ENCODE measurements at regions not wholly inside any gene's neighbourhood (a gene's known extent, or its start where the extent isn't known, plus 50 kb on each side); places are given as distances from the start of the nearest gene placed in this dataset.

DNA sequence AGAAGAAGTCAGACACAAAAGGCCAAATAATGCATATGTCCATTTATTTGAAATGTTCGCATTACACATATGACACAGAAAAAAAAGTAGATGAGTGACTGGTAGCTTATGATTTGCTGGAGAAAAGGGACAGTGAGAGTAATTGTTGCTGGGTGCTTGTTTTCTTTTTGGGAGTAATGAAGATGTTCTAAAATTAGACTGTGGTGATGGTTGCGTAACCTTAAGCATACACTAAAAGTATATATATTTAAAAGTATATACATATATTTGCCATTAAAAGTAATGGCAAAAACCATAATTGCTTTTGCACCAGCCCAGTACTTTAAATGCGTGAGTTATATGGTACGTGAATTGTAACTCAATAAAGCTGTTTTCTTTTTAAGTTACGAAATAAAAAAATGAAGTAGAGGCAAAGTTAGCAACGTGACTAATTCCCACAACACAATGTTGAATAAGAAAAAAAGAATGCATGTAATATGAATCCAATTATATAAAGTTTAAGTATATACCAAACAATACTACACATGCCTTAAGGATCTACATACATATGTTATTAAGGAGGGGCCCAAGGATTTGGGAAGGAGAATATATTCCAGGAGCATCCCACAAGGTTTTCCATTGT lies 360.4 kb upstream of the CELF2 start:
- DNase-seq: no peak

DNA sequence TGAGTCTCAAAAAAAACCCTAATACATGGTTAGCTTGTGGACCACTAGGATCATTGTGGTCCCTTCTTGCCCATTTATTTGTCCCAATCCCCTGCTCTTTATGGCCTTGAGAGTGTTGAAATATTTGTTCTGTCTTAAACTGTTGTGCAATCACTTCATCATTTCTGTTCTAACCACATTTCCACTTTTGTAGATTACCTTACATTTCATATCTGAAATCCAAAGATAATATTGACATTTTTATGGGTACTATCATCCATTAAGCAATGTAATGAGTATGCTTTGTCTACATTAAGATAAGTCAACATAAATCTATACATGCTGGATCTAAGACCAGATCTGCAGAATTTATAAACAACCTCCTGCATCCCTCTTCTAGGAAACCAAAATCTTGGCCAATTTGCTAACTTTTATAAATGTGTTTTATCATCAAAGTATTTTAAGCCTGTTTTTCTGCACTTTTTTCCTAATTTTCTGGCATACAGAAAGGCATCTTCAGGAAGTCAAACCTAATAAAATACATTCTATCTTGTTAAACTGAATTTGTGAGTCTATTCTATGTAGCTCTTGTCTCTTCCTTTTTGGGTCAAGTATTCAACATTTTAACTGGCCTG lies 359.4 kb upstream of the CELF2 start:
- DNase-seq: no peak

DNA sequence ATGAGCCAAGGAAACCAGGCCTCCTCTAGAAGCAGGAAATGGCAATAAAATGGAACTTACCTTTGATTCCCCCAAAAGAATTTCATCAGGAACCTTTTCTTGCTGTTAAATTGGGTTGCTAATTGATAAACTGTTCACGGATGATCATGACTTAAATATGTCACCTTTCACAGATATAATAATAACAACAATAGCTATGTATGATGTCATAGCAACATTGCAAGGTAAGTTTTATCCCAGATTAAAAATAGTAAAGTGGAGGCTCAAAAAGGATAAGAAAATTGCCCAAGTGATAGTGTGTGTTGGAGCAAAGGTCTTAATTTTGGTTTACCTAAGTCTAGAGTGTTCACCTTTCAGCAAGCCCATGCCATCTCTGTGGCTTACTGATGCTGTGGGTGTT lies 357.6 kb upstream of the CELF2 start:
- no peak for DNase-seq

DNA sequence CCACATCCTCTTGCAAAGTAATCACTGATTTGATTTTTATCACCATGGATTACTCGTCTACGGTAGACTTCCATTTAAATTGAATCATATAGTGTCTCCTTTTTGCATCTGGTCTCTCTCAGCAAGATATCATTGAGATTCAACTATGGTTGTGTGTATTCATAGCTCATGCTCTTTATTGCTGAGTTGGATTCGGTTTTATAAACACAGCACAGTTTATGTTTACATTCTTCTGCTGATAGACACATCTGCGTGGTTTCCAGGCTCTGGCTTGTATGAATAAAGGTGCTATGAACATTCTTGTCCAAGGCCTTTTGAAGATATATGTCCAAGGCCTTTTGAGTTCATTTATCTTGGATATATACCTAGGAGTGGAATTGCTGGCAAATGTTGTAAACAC lies 356.5 kb upstream of the CELF2 start:
- DNase-seq: no peak

DNA sequence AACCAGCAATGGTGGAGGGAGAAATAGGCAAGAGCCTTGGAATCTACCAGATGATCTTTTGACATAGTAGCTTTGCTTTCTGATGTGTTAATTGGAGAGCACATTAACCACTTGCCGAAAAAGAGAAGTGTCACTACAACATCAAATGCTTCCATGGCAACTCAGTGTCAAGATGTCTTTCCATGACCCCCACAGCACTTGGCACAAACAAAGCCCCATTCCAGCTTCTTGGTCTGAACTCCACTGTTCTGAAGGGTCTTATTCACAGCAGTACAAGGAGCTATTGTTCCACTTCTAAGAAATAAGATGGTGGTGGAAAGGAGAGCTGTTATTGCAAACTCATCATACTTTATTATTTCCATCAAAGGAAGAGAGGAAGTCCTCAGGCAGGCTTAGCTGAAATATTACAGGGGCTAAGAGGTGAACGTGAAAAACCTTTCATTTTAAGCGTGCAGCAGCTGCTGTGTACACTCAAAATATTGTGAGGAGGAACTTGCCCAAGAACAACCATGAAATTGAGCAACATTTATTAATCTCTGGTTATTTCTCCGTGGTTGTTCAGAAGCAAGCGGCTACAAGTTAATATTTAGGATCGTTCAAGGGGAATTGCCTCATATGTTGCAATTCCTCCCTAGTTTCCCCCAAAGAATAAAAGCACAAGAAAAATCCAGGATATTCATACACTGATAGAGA lies 354.8 kb upstream of the CELF2 start:
- DNase-seq: peak in 3 of 51 donors; percentile 1 to 11 (median 7)

DNA sequence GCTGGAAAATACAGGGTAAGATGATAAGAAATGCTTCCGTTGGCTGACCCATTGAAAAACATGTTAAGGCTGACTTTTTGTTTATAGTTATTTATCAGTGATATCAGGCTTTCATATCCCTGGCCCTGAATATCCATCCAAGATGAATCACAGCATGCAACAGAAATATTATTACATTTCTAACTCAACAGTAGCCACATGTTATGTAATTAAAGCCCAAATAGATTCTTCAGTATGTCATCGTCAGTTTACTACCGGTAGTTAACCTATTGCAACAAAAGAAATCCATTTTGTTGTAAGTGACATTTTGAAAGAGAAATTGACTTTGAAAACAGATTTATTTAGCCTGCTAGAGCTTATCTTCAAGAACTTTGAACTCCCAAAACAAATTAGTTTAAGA lies 354.1 kb upstream of the CELF2 start:
- DNase-seq: no peak

DNA sequence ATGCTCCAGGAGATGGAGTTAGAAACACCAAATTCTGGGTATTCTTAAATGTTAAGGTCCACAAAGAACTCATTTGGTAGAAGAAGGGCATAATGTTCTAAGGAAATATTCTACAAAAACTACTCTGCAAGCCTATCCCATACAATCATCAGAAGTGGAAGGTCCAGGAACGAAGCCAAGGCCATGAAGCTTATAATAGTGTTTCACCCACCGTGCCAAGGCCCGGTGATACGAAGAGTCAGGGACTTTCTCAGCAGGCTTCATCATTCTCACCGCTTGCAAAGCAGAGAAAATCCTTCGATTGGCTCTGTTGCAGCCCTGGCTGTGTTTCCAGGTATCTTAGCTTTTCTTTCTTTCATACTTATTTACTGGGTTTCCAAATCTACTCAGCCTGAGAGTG lies 351.9 kb upstream of the CELF2 start:
- peak in 1 of 51 donors; percentile 5 for DNase-seq

DNA sequence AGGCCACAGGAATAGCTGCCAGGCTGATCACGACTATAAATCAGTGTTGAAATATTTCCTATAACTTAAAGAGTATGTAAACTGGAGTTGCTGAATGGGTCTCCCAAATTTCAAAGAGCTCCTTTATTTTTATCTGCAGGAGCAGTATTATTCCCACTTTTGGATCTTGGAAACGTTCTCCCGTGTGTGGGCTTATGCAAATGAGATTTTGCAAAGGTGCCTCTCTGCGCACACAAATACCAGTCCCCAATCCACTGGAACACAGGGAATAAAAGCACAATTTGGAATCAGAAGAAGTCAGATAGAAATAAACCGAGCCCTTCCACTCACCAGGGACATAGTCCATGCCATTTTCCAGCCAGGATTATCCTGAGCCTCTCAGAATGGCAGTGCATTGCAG lies 350.2 kb upstream of the CELF2 start:
- peak in 1 of 51 donors; percentile 28 for DNase-seq

DNA sequence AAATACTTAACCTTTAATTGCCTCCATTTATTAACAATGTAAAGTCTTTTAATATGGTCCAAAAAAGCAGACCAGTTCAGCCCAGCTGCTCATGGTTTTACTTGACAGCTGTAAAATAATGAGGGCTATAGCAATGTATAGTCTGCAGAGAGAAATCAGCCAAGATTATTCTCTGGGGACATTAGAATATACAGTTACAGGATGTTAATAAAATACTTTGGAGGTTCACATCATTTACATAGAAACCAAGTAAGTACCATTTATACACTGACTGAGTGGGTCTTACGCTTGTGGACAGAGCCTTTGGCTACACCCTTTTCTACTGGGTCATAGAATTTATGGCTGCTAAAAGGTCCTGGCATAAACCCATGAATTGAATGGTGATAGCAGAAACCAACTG lies 340.7 kb upstream of the CELF2 start:
- no peak for DNase-seq

DNA sequence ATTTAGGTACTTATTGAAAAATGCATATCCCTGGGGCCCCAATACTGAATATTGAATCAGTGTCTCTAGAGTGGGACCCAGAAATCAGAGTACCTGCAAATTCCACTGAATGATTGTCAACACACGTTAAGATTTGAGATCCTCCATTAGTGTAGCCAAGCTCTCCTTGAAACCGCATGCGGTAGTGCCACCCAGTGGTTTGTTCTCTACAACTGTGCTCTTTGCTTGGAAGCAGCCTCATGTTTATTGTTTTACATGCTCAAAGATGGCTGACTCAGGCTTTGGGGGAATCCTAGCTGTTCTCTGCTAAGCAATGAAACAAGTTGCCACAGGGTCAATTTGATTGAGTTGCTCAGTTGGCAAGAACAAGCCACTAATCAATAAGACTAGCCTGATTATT lies 340.2 kb upstream of the CELF2 start:
- peak in 12 of 51 donors; percentile 4 to 43 (median 18) for DNase-seq

DNA sequence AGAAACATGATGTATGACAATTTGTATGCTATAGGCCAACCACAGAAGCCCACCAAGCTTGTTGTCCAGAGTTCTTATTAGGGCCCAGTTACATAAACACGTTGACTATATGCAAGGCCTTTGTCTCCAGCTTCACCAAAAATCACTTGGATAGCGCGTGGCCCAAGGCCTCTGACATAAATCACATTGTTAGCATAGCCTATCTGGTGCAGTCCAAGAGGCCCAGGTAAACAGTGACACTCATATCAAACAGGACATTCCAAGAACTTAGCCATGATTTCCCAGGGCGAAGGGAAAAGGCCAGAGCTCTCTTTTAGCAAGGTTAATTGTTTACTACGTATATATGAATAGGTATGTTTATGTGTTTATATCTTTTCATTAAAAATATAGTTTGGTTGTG lies 337.2 kb upstream of the CELF2 start:
- DNase-seq: no peak

DNA sequence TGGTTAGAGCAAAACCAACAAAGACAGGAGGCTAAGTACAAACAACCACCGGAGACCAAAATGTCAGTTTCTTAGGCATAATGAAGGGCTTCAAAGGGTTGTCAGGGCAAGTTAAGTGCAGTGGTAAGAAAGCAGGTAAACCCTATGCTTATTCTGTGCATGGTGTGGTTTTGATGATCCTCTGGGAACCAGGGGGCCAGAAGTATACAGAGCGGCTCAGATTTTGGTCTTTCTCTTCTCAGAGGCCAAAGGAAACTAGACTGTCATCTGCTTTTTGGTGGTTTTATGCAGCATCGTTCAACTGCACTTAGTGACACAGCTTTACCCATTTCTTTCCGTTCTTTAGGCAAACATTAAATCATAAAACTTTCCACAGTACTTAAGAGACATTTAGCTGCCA lies 332.7 kb upstream of the CELF2 start:
- no peak for DNase-seq

DNA sequence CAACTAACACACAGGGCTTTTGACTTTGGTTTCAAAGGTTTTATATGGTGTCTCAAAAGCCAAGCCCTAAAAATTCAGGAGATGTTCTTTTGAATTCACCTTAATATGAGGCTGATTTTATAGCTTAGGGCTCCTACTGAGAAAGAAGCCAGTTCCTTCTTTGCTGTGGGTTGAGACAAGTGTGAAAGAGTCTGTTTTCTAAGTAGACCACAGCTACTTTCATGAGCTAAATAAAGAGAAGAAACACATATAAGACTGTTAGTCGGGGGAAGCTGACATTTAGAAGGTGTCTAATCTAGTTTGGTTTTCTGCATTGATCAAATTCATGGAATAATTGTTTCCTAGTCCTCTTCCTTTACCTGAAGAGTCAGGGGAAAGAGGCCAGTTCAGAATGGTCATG lies 332.1 kb upstream of the CELF2 start:
- DNase-seq: no peak

DNA sequence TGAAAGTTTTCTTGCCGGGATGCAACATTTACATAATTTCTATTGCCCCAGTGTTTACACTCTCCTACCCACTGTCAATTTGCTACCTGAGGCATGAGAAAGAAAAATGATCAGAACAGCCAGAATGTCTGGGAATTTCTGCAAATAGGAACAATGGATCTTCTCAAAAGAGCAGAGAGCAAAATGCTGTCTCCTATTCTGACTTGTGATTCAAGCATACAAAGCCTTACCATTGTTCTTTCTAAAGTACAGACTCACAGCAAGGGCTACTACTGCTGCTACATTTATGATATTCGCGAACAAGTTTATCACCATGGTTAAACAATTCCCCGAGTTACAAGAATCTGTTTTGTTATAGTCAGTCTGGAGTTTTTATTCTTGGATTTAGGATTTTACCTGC lies 329.9 kb upstream of the CELF2 start:
- DNase-seq: peak in 1 of 51 donors; percentile 33

DNA sequence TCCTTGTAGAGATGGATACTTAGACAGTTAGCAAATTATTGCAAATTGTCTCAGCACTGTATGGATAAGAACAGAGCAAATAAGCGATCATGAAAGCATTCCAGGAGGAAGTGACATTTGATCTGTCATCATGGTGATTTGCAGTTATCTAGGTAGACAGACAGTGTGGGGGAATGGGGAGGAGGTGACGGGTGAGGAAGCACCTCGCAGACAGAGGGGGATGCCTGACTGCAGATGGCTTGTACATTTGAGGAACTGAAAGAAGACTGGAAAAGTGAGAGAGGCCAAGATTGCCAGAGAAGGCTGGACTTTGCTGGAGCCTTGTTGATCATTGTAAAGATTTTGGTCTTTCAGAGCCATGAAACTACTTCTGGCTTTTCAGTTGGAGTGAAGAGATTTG lies 318.2 kb upstream of the CELF2 start:
- peak in 5 of 51 donors; percentile 1 to 18 (median 4) for DNase-seq

DNA sequence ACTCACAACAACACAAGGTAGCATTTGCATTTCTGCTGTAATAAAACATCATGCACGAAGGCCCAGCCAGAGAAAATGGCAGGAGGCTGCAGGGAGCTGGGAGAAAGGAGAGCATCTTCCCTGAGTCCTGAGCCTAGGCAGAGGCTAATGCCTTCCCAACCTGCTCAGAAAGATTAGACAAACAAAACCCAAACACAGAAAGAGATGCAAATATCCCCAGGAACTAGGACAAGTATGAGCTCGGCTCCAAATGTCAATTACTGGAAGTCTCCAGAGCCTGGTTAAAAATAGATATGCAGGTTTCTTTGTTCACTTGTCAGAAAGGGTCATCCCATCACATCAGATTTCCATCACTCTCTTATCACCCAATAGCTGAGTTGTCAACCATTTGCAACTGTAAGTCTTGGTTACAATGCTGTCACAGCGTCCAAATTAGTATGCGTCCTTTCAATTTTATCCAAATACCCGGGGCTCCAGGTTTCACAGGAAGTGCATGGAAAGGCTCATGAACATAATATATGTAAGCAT lies 316.5 kb upstream of the CELF2 start:
- no peak for DNase-seq

DNA sequence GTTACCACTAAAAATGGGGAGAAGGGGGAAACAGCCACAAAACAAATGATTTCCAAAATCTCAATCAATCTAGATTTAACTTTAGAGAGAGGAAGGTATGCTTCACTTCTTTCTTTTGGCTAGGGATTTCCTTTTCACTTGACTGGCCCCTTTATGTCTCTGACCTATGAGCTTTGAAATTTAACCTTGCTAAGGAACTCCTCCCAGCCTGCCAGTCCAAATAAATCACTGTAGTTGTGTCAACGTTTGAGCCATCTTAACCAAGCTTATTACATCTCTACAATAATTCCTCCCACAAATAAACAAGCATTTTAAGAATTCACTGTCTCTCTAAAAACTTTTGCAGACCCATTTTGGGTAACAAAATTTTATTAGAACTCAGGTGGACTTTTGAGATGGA lies 315.5 kb upstream of the CELF2 start:
- no peak for DNase-seq

DNA sequence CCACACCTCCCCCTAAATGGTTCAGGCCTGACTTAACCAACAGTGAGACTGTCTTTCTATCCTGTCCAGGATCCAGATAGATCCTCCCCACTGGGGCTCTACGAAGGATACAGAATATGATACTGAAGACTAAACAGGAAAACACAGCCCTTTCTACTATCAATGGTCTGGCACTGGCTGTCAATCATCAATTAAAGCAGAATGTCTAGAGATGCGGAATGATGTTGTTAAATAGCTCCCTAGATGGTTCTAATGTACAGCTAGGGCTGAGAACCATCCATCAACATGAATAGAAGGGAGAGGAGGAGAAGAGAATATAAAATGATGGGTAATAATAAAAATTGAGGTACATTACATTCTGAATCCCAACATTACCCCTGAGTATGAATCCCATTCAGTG lies 314.3 kb upstream of the CELF2 start:
- no peak for DNase-seq

DNA sequence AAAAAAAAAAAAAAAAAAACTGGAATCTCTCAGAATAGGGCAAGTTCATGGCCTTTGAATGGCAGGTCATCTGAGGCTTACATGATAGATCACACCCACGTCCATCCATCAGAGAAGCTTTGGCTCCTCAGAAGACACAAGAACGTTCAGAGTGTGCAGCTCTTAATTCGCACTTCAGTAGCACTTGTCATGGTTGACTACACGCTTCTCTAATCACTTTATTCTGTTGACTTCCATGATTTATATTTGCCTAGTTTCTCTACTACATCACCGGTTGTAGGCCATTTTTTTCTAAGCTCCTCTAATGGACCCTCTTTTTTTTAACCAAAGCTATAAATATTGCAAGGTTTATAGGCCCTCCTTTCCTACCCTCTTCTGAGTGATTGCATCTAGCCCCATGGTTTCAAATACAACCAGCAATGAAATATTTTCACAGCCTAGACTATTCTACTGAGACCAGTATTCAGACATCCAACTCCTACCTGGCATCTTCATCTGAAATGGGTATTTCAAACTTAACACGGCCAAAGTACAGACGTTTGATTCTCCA lies 305.4 kb upstream of the CELF2 start:
- no peak for DNase-seq

DNA sequence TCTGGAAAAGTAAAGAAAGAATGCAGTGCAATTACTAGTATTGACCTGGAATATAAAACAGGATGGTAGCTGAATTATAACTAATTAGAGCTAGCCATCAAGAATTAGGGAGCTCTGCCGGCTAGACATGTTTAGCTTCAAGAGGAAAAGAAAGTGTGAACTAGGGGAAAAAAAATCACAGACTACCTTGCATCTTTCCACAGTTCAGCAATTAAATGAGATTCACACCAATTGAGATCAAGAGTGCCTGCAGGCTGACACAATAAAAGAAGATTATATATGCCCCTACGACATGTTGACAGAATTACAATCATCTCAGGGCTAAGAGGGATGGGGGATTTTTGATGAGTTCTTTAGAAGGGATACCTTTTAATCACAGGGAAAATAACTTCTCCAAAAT lies 303.3 kb upstream of the CELF2 start:
- DNase-seq: no peak

DNA sequence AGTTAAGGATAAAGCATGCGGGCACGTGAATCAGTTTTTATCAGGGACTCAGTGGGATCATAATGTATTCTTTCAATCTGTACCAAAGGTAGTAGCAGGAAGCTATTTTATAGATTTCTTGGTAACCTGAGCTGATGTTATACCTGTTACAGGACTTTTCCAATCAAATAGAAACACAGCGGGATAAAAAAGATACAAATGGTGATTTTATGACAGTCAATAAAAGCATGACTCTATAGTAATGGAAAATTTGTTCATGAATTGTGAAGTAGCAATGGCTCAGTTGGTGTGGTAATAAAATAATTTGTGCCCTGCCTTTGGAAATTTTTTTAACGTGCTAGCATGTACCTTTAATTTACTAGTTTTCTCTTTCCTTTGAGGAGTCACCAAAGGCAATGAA lies 300.7 kb upstream of the CELF2 start:
- no peak for DNase-seq

DNA sequence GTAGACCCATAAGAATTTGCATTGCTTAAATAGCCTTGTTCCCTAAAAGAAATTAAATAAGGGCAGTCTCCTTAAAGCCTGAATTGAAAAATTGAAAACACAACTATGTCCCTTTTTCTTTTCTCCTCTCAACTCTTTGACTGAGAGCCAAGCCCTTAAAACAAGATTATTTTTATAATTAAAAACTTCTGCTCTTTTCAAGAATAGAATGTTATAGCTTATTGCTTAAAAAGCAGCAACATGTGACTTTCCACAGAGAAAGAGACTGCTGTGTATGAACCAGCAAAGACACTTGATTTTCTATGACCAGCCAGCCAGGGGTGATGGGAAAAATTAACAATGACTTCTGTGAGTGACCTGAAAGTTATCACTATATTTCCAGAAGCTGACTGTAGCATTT lies 295.2 kb upstream of the CELF2 start:
- no peak for DNase-seq

DNA sequence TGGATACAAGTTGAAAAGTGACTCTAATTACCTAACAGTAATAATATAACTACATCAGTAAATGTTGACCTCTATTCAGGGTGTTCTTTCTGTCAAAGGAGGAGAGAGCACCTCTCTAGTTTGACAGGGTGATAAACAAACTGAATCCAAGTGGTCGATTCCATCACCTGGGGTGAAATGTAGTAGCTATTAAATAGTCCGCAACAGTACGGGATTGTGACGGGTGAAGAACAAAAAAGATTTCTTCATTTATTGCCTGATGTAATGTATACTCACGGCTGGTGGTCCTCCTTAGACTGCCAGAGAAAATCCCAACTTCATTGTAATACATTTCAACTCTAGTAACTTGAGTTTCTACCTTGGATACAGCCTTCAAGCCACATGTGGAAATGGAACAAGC lies 292.5 kb upstream of the CELF2 start:
- DNase-seq: no peak
